ENCODE measurements at regions not wholly inside any gene's neighbourhood (a gene's known extent, or its start where the extent isn't known, plus 50 kb on each side); places are given as distances from the start of the nearest gene placed in this dataset.
"Not testable (repeated sequence)": the region's sequence is repeated elsewhere in the genome, so short reads cannot be mapped to it uniquely, and the experiment has no call there.

GRCh38 chr5:131001507-131001906, 163.5 kb downstream of the HINT1 start:
- DNase-seq = no peak

- no peak for DNase-seq
Measured at GRCh38 chr5:131000289-131000688, 164.8 kb downstream of the HINT1 start.

GRCh38 chr5:130996720-130997119, 168.3 kb downstream of the HINT1 start:
- not testable (repeated sequence) for DNase-seq

GRCh38 chr5:130995851-130996250, 169.2 kb downstream of the HINT1 start:
- DNase-seq = no peak

- no peak for DNase-seq
Measured at GRCh38 chr5:130995254-130995515, 169.9 kb downstream of the HINT1 start.

- DNase-seq = no peak
Measured at GRCh38 chr5:130994496-130995253, 170.4 kb downstream of the HINT1 start.

GRCh38 chr5:130992621-130993020, 172.4 kb downstream of the HINT1 start:
- no peak for DNase-seq

- DNase-seq = no peak
Measured at GRCh38 chr5:130992095-130992494, 173.0 kb downstream of the HINT1 start.

- DNase-seq = no peak
Measured at GRCh38 chr5:130985776-130986175, 179.3 kb downstream of the HINT1 start.

GRCh38 chr5:130981663-130982062, 183.4 kb downstream of the HINT1 start:
- DNase-seq = no peak

- DNase-seq = no peak
Measured at GRCh38 chr5:130978475-130978874, 186.6 kb downstream of the HINT1 start.

GRCh38 chr5:130976493-130976892, 188.6 kb downstream of the HINT1 start:
- peak; percentile 32 for DNase-seq

GRCh38 chr5:130975847-130976246, 189.2 kb downstream of the HINT1 start:
- no peak for DNase-seq

- DNase-seq = no peak
Measured at GRCh38 chr5:130975299-130975698, 189.8 kb downstream of the HINT1 start.

- DNase-seq = no peak
Measured at GRCh38 chr5:130974021-130974683, 190.9 kb downstream of the HINT1 start.

GRCh38 chr5:130966990-130967525, 198.0 kb downstream of the HINT1 start:
- no peak for DNase-seq

- DNase-seq = no peak
Measured at GRCh38 chr5:130965920-130966319, 199.1 kb downstream of the HINT1 start.

- DNase-seq = no peak
Measured at GRCh38 chr5:130965360-130965759, 199.7 kb downstream of the HINT1 start.

- DNase-seq = no peak
Measured at GRCh38 chr5:130964231-130965202, 200.5 kb downstream of the HINT1 start.

- DNase-seq = no peak
Measured at GRCh38 chr5:130963798-130964197, 201.3 kb downstream of the HINT1 start.

- DNase-seq = no peak
Measured at GRCh38 chr5:130957151-130957550, 207.9 kb downstream of the HINT1 start.

- no peak for DNase-seq
Measured at GRCh38 chr5:130955041-130955440, 210.0 kb downstream of the HINT1 start.

- no peak for DNase-seq
Measured at GRCh38 chr5:130954336-130954735, 210.7 kb downstream of the HINT1 start.

Data from NCI-H774 (cell line).